GM12865 (cell line): ENCODE measurements at regions not wholly inside any gene's neighbourhood (a gene's known extent, or its start where the extent isn't known, plus 50 kb on each side); places are given as distances from the start of the nearest gene placed in this dataset.

ENCODE experiments used
- DNase-seq: peaks from one replicate; pipeline ENCODE4 v3.0.0; 2010; ENCODE audit warnings: low read depth
- H3K4me3 ChIP-seq: 2 replicates; pipeline ENCODE4 v1.5.1; 2011; ENCODE audit warnings: mild to moderate bottlenecking, low read depth, low read length, control low read depth
- CTCF ChIP-seq: IDR thresholded peaks from 2 replicates; pipeline ENCODE4 v1.5.1; 2011; ENCODE audit warnings: low read length, control low read depth, low read depth, inconsistent platforms; ENCODE audit not compliant: insufficient read depth; ENCODE audit errors: missing control alignments

GRCh38 chr5:117299936-117300328, 725.3 kb upstream of the SEMA6A start:
- no peak for DNase-seq
- TF ChIP-seq CTCF = no peak
- no peak overlapping the region for H3K4me3 ChIP-seq

- H3K4me3 ChIP-seq = no peak overlapping the region
- no peak for TF ChIP-seq CTCF
- DNase-seq = no peak
Measured at GRCh38 chr5:117299224-117299935, 724.8 kb upstream of the SEMA6A start.

GRCh38 chr5:117296872-117297271, 722.2 kb upstream of the SEMA6A start:
- H3K4me3 ChIP-seq = no peak overlapping the region
- no peak for DNase-seq
- no peak for TF ChIP-seq CTCF

GRCh38 chr5:117295941-117296340, 721.3 kb upstream of the SEMA6A start:
- no peak for TF ChIP-seq CTCF
- DNase-seq = no peak

GRCh38 chr5:117286813-117287212, 712.2 kb upstream of the SEMA6A start:
- no peak for DNase-seq
- TF ChIP-seq CTCF = no peak
- H3K4me3 ChIP-seq = no peak overlapping the region

More at GRCh38 chr5:117295941-117296340, 721.3 kb upstream of the SEMA6A start:
- no peak overlapping the region for H3K4me3 ChIP-seq

GRCh38 chr5:117271656-117272055, 697.0 kb upstream of the SEMA6A start:
- no peak for DNase-seq
- no peak overlapping the region for H3K4me3 ChIP-seq
- no peak for TF ChIP-seq CTCF

GRCh38 chr5:117266280-117266679, 691.7 kb upstream of the SEMA6A start:
- TF ChIP-seq CTCF = no peak
- DNase-seq = no peak
- H3K4me3 ChIP-seq = no peak overlapping the region
